ENCODE measurements at regions not wholly inside any gene's neighbourhood (a gene's known extent, or its start where the extent isn't known, plus 50 kb on each side); places are given as distances from the start of the nearest gene placed in this dataset.

DNA sequence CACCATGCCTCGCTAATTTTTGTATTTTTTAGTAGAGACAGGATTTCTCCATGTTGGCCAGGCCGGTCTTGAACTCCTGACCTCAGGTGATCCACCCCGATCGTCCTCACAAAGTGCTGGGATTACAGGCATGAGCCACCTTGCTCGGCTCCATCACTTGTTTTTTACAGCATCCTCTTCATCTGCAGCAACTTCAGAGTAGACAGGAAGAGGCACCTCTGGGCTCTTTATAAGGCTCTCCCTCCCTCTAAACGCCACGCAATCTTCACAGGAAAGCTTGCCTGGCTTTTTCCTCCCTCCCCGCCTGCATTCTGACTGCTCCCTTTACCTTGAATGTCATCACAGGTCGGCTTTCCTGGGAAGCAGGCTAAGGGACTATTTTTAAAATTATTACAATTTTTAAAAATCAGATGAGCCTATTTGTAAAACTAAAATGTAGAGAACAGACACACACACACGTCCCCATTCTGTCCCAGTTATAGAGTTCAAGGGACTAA, 111.5 kb upstream of the LDB2 start:
- TF ChIP-seq, protein P1, sequence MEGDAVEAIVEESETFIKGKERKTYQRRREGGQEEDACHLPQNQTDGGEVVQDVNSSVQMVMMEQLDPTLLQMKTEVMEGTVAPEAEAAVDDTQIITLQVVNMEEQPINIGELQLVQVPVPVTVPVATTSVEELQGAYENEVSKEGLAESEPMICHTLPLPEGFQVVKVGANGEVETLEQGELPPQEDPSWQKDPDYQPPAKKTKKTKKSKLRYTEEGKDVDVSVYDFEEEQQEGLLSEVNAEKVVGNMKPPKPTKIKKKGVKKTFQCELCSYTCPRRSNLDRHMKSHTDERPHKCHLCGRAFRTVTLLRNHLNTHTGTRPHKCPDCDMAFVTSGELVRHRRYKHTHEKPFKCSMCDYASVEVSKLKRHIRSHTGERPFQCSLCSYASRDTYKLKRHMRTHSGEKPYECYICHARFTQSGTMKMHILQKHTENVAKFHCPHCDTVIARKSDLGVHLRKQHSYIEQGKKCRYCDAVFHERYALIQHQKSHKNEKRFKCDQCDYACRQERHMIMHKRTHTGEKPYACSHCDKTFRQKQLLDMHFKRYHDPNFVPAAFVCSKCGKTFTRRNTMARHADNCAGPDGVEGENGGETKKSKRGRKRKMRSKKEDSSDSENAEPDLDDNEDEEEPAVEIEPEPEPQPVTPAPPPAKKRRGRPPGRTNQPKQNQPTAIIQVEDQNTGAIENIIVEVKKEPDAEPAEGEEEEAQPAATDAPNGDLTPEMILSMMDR (IDR thresholded peaks at IDR 0.05): no peak
- no peak for TF ChIP-seq POLR2A (IDR thresholded peaks at IDR 0.05)
